H1 (cell line): ENCODE measurements at regions not wholly inside any gene's neighbourhood (a gene's known extent, or its start where the extent isn't known, plus 50 kb on each side); places are given as distances from the start of the nearest gene placed in this dataset.

Experiments
- CTCF ChIA-PET: fragments of 300-600 bp; sonication (Branson Sonifier 250); formaldehyde crosslinking; loops from one replicate; lab custom pipeline; 2021; ENCODE audit not compliant: partially characterized antibody; lab: Charles Lee
- POLR2A ChIA-PET: fragments of 300-600 bp; sonication (Branson Sonifier 250); formaldehyde crosslinking; loops from one replicate; lab custom pipeline; 2021; ENCODE audit warnings: inconsistent platforms; ENCODE audit not compliant: partially characterized antibody; lab: Charles Lee
- DNase-seq, 2 experiments: peaks; one replicate each; pipeline versions ENCODE4 v3.0.0 to v3.0.0-alpha.2; 2010 to 2022; ENCODE audit warnings: low spot score in 2 of 2, low read depth in 1 of 2, mixed read lengths in 1 of 2
- FAIRE-seq: peaks from 2 replicates; lab custom pipeline; 2011; peaks lifted over from hg19 to GRCh38; lab: Jason Lieb, UNC
- H2AFZ ChIP-seq: 2 replicates; pipeline ENCODE4 v1.8.1; 2012; ENCODE audit warnings: low read length, inconsistent platforms
- H2AK5ac ChIP-seq: 2 replicates; pipeline ENCODE4 v1.6.1; 2013; ENCODE audit warnings: low read depth, low read length
- H2BK120ac ChIP-seq: replicated peaks from 2 replicates; pipeline ENCODE3; 2013; ENCODE audit warnings: low read depth, low read length, inconsistent platforms
- H2BK12ac ChIP-seq: 2 replicates; pipeline ENCODE4 v1.6.1; 2013; ENCODE audit warnings: low read depth, low read length
- H2BK15ac ChIP-seq: 2 replicates; pipeline ENCODE4 v1.6.1; 2013; ENCODE audit warnings: low read length
- H2BK20ac ChIP-seq: 2 replicates; pipeline ENCODE4 v1.6.1; 2013; ENCODE audit warnings: low read length
- H2BK5ac ChIP-seq: 2 replicates; pipeline ENCODE4 v1.6.1; 2013; ENCODE audit warnings: low read depth, low read length
- H3K14ac ChIP-seq: 2 replicates; pipeline ENCODE4 v1.6.1; 2013; ENCODE audit warnings: inconsistent platforms; ENCODE audit not compliant: insufficient read length
- H3K18ac ChIP-seq: 2 replicates; pipeline ENCODE4 v1.6.1; 2013; ENCODE audit warnings: low read length; ENCODE audit errors: extremely low read depth
- H3K23ac ChIP-seq: 2 replicates; pipeline ENCODE4 v1.6.1; 2013; ENCODE audit warnings: inconsistent platforms; ENCODE audit not compliant: insufficient read length
- H3K23me2 ChIP-seq: 2 replicates; pipeline ENCODE4 v1.6.1; 2013; ENCODE audit warnings: low read depth, low read length
- H3K27ac ChIP-seq: 2 replicates; pipeline ENCODE4 v1.6.1; 2011; ENCODE audit warnings: low read depth, low read length, inconsistent platforms
- H3K27me3 ChIP-seq, 4 experiments: replicated peaks in 1 of 4; 1 replicate in 1 of 4; 2 replicates in 3 of 4; pipeline versions ENCODE4 v1.6.1 to v1.8.1; 2011 to 2013; ENCODE audit warnings: low read length in 3 of 4, mild to moderate bottlenecking in 3 of 4, inconsistent platforms in 2 of 4, mixed read lengths in 2 of 4, moderate library complexity in 1 of 4; ENCODE audit not compliant: control insufficient read depth in 3 of 4, insufficient read depth in 3 of 4; ENCODE audit errors: extremely low read depth in 1 of 4
- H3K36me3 ChIP-seq, 4 experiments: 2 replicates each; pipeline versions ENCODE4 v1.6.1 to v1.8.1; 2011 to 2013; ENCODE audit warnings: mild to moderate bottlenecking in 4 of 4, low read length in 3 of 4, moderate library complexity in 2 of 4, control low read depth in 1 of 4, inconsistent platforms in 1 of 4; ENCODE audit not compliant: insufficient read depth in 4 of 4, control insufficient read depth in 2 of 4
- H3K4ac ChIP-seq: replicated peaks from 2 replicates; pipeline ENCODE3; 2013; ENCODE audit warnings: low read length, low read depth, mixed read lengths, inconsistent platforms; ENCODE audit not compliant: insufficient read length
- H3K4me1 ChIP-seq, 4 experiments: replicated peaks in 1 of 4; 1 replicate in 1 of 4; 2 replicates in 3 of 4; pipeline versions ENCODE4 v1.6.1 to v1.8.1; 2011 to 2013; ENCODE audit warnings: low read length in 3 of 4, inconsistent platforms in 2 of 4, mixed read lengths in 1 of 4; ENCODE audit not compliant: insufficient read depth in 4 of 4, control insufficient read depth in 3 of 4
- H3K4me2 ChIP-seq, 2 experiments: 2 replicates each; pipeline versions ENCODE4 v1.6.1 to v1.8.1; 2011 to 2013; ENCODE audit warnings: low read depth in 2 of 2, low read length in 2 of 2, control low read depth in 1 of 2, inconsistent platforms in 1 of 2, mild to moderate bottlenecking in 1 of 2; ENCODE audit not compliant: insufficient read depth in 1 of 2
- H3K4me3 ChIP-seq, 4 experiments: fragments of 200-600, 300-600 bp in 1 of 4; sonication (generic), shearing (Covaris generic), sonication (Bioruptor Twin) in 1 of 4; 2 replicates each; pipeline versions ENCODE4 v1.5.1 to v1.8.1; 2011 to 2016; ENCODE audit warnings: low read length in 4 of 4, low read depth in 3 of 4, control low read depth in 2 of 4, inconsistent platforms in 2 of 4, mild to moderate bottlenecking in 2 of 4, mixed read lengths in 1 of 4, moderate library complexity in 1 of 4; ENCODE audit not compliant: insufficient read depth in 2 of 4; ENCODE audit errors: extremely low read depth in 1 of 4
- H3K56ac ChIP-seq: replicated peaks from 2 replicates; pipeline ENCODE3; 2013; ENCODE audit warnings: low read depth, mild to moderate bottlenecking, mixed read lengths, low read length, inconsistent platforms; ENCODE audit not compliant: insufficient read length
- H3K79me1 ChIP-seq: 2 replicates; pipeline ENCODE4 v1.6.1; 2013; ENCODE audit warnings: low read depth, low read length, control low read depth
- H3K79me2 ChIP-seq, 2 experiments: 2 replicates each; pipeline versions ENCODE4 v1.6.1 to v1.8.1; 2012 to 2013; ENCODE audit warnings: low read length in 2 of 2, mild to moderate bottlenecking in 2 of 2, inconsistent platforms in 1 of 2; ENCODE audit not compliant: insufficient read depth in 2 of 2, control insufficient read depth in 1 of 2
- H3K9ac ChIP-seq, 4 experiments: replicated peaks in 1 of 4; 1 replicate in 1 of 4; 2 replicates in 3 of 4; pipeline versions ENCODE4 v1.6.1 to v1.8.1; 2011 to 2013; ENCODE audit warnings: low read depth in 3 of 4, low read length in 3 of 4, control low read depth in 2 of 4, mild to moderate bottlenecking in 2 of 4, moderate library complexity in 2 of 4, inconsistent platforms in 1 of 4; ENCODE audit errors: extremely low read depth in 1 of 4
- H3K9me3 ChIP-seq, 2 experiments: 2 replicates each; pipeline versions ENCODE4 v1.6.1 to v1.8.1; 2012 to 2013; ENCODE audit warnings: mild to moderate bottlenecking in 2 of 2, moderate library complexity in 2 of 2, control low read depth in 1 of 2, inconsistent platforms in 1 of 2, low read depth in 1 of 2, low read length in 1 of 2, mixed read lengths in 1 of 2; ENCODE audit not compliant: insufficient read depth in 2 of 2
- H4K20me1 ChIP-seq, 2 experiments: replicated peaks in 1 of 2; 2 replicates each; pipeline versions ENCODE3 to v1.8.1; 2011 to 2013; ENCODE audit warnings: inconsistent platforms in 2 of 2, low read length in 2 of 2, mild to moderate bottlenecking in 1 of 2; ENCODE audit not compliant: insufficient read depth in 2 of 2, control insufficient read depth in 1 of 2
- H4K5ac ChIP-seq: 2 replicates; pipeline ENCODE4 v1.6.1; 2013; ENCODE audit warnings: low read length, low read depth, mixed read lengths, inconsistent platforms; ENCODE audit not compliant: insufficient read length
- H4K8ac ChIP-seq: 2 replicates; pipeline ENCODE4 v1.8.0; 2013; ENCODE audit warnings: mild to moderate bottlenecking, moderate library complexity, low read length, inconsistent platforms; ENCODE audit not compliant: insufficient read depth; ENCODE audit errors: extremely low read depth
- H4K91ac ChIP-seq: replicated peaks from 2 replicates; pipeline ENCODE3; 2013; ENCODE audit warnings: low read length, mixed read lengths, inconsistent platforms; ENCODE audit not compliant: insufficient read length
- ATF3 ChIP-seq: IDR thresholded peaks from 2 replicates; pipeline ENCODE4 v1.6.1; 2011; ENCODE audit warnings: low read depth, mild to moderate bottlenecking, low read length; ENCODE audit not compliant: insufficient read depth
- BCL11A ChIP-seq, 2 experiments: IDR thresholded peaks; one replicate each; pipeline ENCODE4 v1.6.1; 2011; ENCODE audit warnings: low read depth in 2 of 2, low read length in 2 of 2, mild to moderate bottlenecking in 2 of 2
- CBX5 ChIP-seq: fragments of 300-800, 300-1000 bp; sonication (generic); IDR thresholded peaks from 2 replicates; pipeline ENCODE4 v1.7.1; 2016; ENCODE audit warnings: antibody characterized with exemption, low read length, low read depth
- CBX8 ChIP-seq: fragments of 300-800, 300-1000 bp; sonication (generic); IDR thresholded peaks from 2 replicates; pipeline ENCODE4 v1.7.1; 2016; ENCODE audit warnings: low read depth, low read length, borderline replicate concordance
- EZH2 ChIP-seq: fragments of 200-600 bp; sonication (generic); IDR thresholded peaks from 2 replicates; pipeline ENCODE4 v1.7.1; 2012; ENCODE audit warnings: low read depth, mild to moderate bottlenecking, moderate library complexity, low read length, inconsistent platforms; ENCODE audit not compliant: severe bottlenecking
- NRF1 ChIP-seq: IDR thresholded peaks from 2 replicates; pipeline ENCODE4 v1.6.1; 2011; ENCODE audit warnings: mild to moderate bottlenecking, low read depth, low read length, improper control_type of control experiment
- PHF8 ChIP-seq: fragments of 200-600 bp; sonication (generic); conservative IDR thresholded peaks from 2 replicates; pipeline ENCODE4 v1.7.1; 2012; ENCODE audit warnings: low read depth, mild to moderate bottlenecking, inconsistent platforms, low read length, moderate library complexity
- POU5F1 ChIP-seq: IDR thresholded peaks from 2 replicates; pipeline ENCODE4 v1.6.1; 2011; ENCODE audit warnings: low read depth, mild to moderate bottlenecking, low read length, moderate library complexity
- RBBP5 ChIP-seq: IDR thresholded peaks from 2 replicates; pipeline ENCODE4 v1.7.1; 2012; ENCODE audit warnings: low read depth, mild to moderate bottlenecking, inconsistent platforms, low read length, moderate library complexity, borderline replicate concordance
- RNF2 ChIP-seq: fragments of 200-900, 300-1000 bp; sonication (generic); IDR thresholded peaks from 2 replicates; pipeline ENCODE4 v1.7.1; 2016; ENCODE audit warnings: borderline replicate concordance, low read depth, mild to moderate bottlenecking, antibody characterized with exemption, low read length; ENCODE audit not compliant: poor library complexity, severe bottlenecking; ENCODE audit errors: missing control alignments
- SUZ12 ChIP-seq: fragments of 200-600 bp; sonication (generic); IDR thresholded peaks from 2 replicates; pipeline ENCODE4 v1.6.1; 2012; ENCODE audit warnings: mild to moderate bottlenecking, inconsistent platforms, low read length, moderate library complexity, mixed read lengths
- WGBS, 2 experiments: shearing (Covaris generic) in 1 of 2; methylation state at CpG; one replicate each; pipeline versions ENCODE4 v1.1.6 to v1.1.7; 2013 to 2015; ENCODE audit warnings: low lambda C conversion rate in 2 of 2, mixed read lengths in 2 of 2, inconsistent platforms in 1 of 2, low coverage in 1 of 2, missing lambda C conversion rate in 1 of 2; ENCODE audit not compliant: insufficient replicate concordance in 2 of 2, insufficient coverage in 1 of 2, insufficient read length in 1 of 2; ENCODE audit errors: extremely low coverage in 1 of 2, missing lambda C conversion rate in 1 of 2; 5-methylcytosine and 5-hydroxymethylcytosine counted together

GRCh38 chr12:91763654-91764370 lies 381.8 kb downstream of the BTG1 start:
- H3K4me3 ChIP-seq, result no peak overlapping the region
- H3K4me1 ChIP-seq, result no peaks in the 10 kb centered on the region
- H3K18ac ChIP-seq, result no peak overlapping the region
- H3K23me2 ChIP-seq, result no peaks in the 10 kb centered on the region
- no peak overlapping the region for H4K5ac ChIP-seq
- ChIA-PET POLR2A (no interaction called here), CTCF (interaction anchor here (0.6 to 0.9 kb wide), 2 partner anchors 48 to 148 kb away, joined by 3 read pairs; no protein-coding TSS in a partner anchor)
- H3K14ac ChIP-seq, result no peak overlapping the region
- no peak overlapping the region for H3K9ac ChIP-seq
- H3K56ac ChIP-seq, result no peak overlapping the region
- no peaks in the 10 kb centered on the region for H3K79me1 ChIP-seq
- FAIRE-seq (no peak), DNase-seq (no peak)
- H2BK20ac ChIP-seq, result no peak overlapping the region
- H2AFZ ChIP-seq, result no peak overlapping the region
- H4K20me1 ChIP-seq, result no peaks in the 10 kb centered on the region
- H3K9me3 ChIP-seq, result 0 out of 4 replicates have a peak, but pooled peaks cover 2 to 3% of the 10 kb centered on the region in 2 experiments
- H3K4ac ChIP-seq, result no peak overlapping the region
- H3K4me2 ChIP-seq, result no peak overlapping the region
- no peaks in the 10 kb centered on the region for H3K36me3 ChIP-seq
- H3K27me3 ChIP-seq, result no peaks in the 10 kb centered on the region
- no peak overlapping the region for H4K91ac ChIP-seq
- no peak overlapping the region for H3K23ac ChIP-seq
- no peak overlapping the region for H2BK12ac ChIP-seq
- H2BK5ac ChIP-seq, result no peak overlapping the region
- no peak overlapping the region for H3K27ac ChIP-seq
- H4K8ac ChIP-seq, result no peak overlapping the region
- WGBS, 2 experiments, result 92% methylated on average over 5 of the region's 5 CpGs; no CpG with 5 or more reads in 1 of the 2 experiments
- no peak overlapping the region for H2AK5ac ChIP-seq
- H3K79me2 ChIP-seq, result no peaks in the 10 kb centered on the region
- H2BK15ac ChIP-seq, result no peak overlapping the region
- no peak overlapping the region for H2BK120ac ChIP-seq
- TF ChIP-seq BCL11A (IDR thresholded peaks at IDR 0.05; ENCODE audit: low read depth in 2 of 2, low read length in 2 of 2) (no peak), RNF2 (no peak), NRF1 (no peak), CBX5 (no peak), CBX8 (no peak), RBBP5 (no peak), EZH2 (no peak), SUZ12 (no peak), PHF8 (no peak), POU5F1 (no peak), ATF3 (no peak)
